ENCODE measurements at regions not wholly inside any gene's neighbourhood (a gene's known extent, or its start where the extent isn't known, plus 50 kb on each side); places are given as distances from the start of the nearest gene placed in this dataset.

- TF ChIP-seq CTCF (IDR thresholded peaks at IDR 0.05; ENCODE audit: extremely low read depth in 1 of 2, insufficient read depth in 1 of 2, low read depth in 1 of 2, low read length in 2 of 2) (no peak), EZH2 (IDR thresholded peaks at IDR 0.05; ENCODE audit: borderline replicate concordance, low read depth, low read length, severe bottlenecking) (no peak), POLR2AphosphoS5 (IDR thresholded peaks at IDR 0.05; ENCODE audit: insufficient read depth, low read depth, low read length) (no peak)
These were observed 196.0 kb downstream of the HIBADH start for GRCh38 chr7:27466703-27467102.
